SK-N-SH treated with all-trans-retinoic acid at 6 μM for 48 hours (cell line): ENCODE measurements at regions not wholly inside any gene's neighbourhood (a gene's known extent, or its start where the extent isn't known, plus 50 kb on each side); places are given as distances from the start of the nearest gene placed in this dataset.

Experiments used
- ARNTL ChIP-seq: fragments of 450-650 bp; formaldehyde crosslinking; IDR thresholded peaks from 2 replicates; pipeline ENCODE4 v1.5.0; 2020; ENCODE audit warnings: low read depth, mild to moderate bottlenecking, moderate library complexity, borderline replicate concordance
- BACH2 ChIP-seq: fragments of 250-450 bp; sonication (Bioruptor Pico); IDR thresholded peaks from 2 replicates; pipeline ENCODE4 v1.9.0; 2021; ENCODE audit warnings: mild to moderate bottlenecking, borderline replicate concordance
- CREB5 ChIP-seq: fragments of 250-450 bp; sonication (Bioruptor Pico); IDR thresholded peaks from 2 replicates; pipeline ENCODE4 v1.5.1; 2020; ENCODE audit warnings: low read depth, mild to moderate bottlenecking, moderate library complexity
- CSDC2 ChIP-seq: fragments of 250-450 bp; sonication (Bioruptor Pico); IDR thresholded peaks from 2 replicates; pipeline ENCODE4 v1.5.0; 2020; ENCODE audit warnings: mild to moderate bottlenecking, moderate library complexity
- ISL1 ChIP-seq: fragments of 250-450 bp; sonication (Bioruptor Pico); IDR thresholded peaks from 2 replicates; pipeline ENCODE4 v2.1.2; 2022; ENCODE audit warnings: mild to moderate bottlenecking, moderate library complexity
- PATZ1 ChIP-seq: fragments of 250-450 bp; sonication (Bioruptor Pico); IDR thresholded peaks from 2 replicates; pipeline ENCODE4 v1.8.0; 2020; ENCODE audit warnings: mild to moderate bottlenecking, moderate library complexity, borderline replicate concordance
- POU6F1 ChIP-seq: fragments of 250-450 bp; sonication (Bioruptor Pico); IDR thresholded peaks from 2 replicates; pipeline ENCODE4 v1.8.0; 2021; ENCODE audit warnings: low read depth, mild to moderate bottlenecking, moderate library complexity, borderline replicate concordance
- PPARA ChIP-seq: fragments of 250-450 bp; sonication (Bioruptor Pico); IDR thresholded peaks from 2 replicates; pipeline ENCODE4 v1.5.0; 2020; ENCODE audit warnings: mild to moderate bottlenecking, borderline replicate concordance
- RARB ChIP-seq: fragments of 250-450 bp; sonication (Bioruptor Pico); IDR thresholded peaks from 2 replicates; pipeline ENCODE4 v1.8.0; 2021; ENCODE audit warnings: mild to moderate bottlenecking, moderate library complexity
- ZFP30 ChIP-seq: fragments of 450-650 bp; formaldehyde crosslinking; IDR thresholded peaks from 2 replicates; pipeline ENCODE4 v1.5.0; 2022; ENCODE audit warnings: mild to moderate bottlenecking, moderate library complexity

GRCh38 chr13:40494946-40495620, 171.4 kb downstream of the FOXO1 start:
- no peak for TF ChIP-seq CSDC2
- TF ChIP-seq PATZ1 (CRISPR knock-in tag), result no peak
- TF ChIP-seq ZFP30, result no peak
- TF ChIP-seq BACH2 (CRISPR knock-in tag), result no peak
- no peak for TF ChIP-seq ARNTL (CRISPR knock-in tag)
- no peak for TF ChIP-seq CREB5 (CRISPR knock-in tag)
- no peak for TF ChIP-seq POU6F1 (CRISPR knock-in tag)
- no peak for TF ChIP-seq ISL1 (CRISPR knock-in tag)
- no peak for TF ChIP-seq PPARA (CRISPR knock-in tag)
- no peak for TF ChIP-seq RARB (CRISPR knock-in tag)
